GM23338 (cell line): ENCODE measurements at regions not wholly inside any gene's neighbourhood (a gene's known extent, or its start where the extent isn't known, plus 50 kb on each side); places are given as distances from the start of the nearest gene placed in this dataset.

Source experiments
- ATAC-seq: fragments of 200-7000 bp; cut with Tn5 transposase; 3 replicates; pipeline ENCODE4 v1.9.1; 2020
- DNase-seq: peaks from one replicate; pipeline ENCODE4 v3.0.0-alpha.2; 2015; ENCODE audit warnings: low spot score
- H2AFZ ChIP-seq: fragments of 200-600 bp; sonication (generic); 2 replicates; pipeline ENCODE4 v1.8.0; 2016; ENCODE audit warnings: antibody characterized with exemption, mild to moderate bottlenecking, moderate library complexity
- H3F3A ChIP-seq: fragments of 200-600 bp; sonication (generic); replicated peaks from 2 replicates; pipeline ENCODE4 v1.8.0; 2017; ENCODE audit warnings: antibody characterized with exemption, mixed run types, low read depth
- H3K27ac ChIP-seq: fragments of 200-600 bp; sonication (generic); 2 replicates; pipeline ENCODE4 v1.6.1; 2016; ENCODE audit warnings: low read depth
- H3K27me3 ChIP-seq: fragments of 200-600 bp; sonication (generic); 2 replicates; pipeline ENCODE4 v1.8.0; 2016; ENCODE audit warnings: mild to moderate bottlenecking, mixed run types, moderate library complexity; ENCODE audit not compliant: insufficient read depth
- H3K36me3 ChIP-seq: fragments of 200-600 bp; sonication (generic); 2 replicates; pipeline ENCODE4 v1.8.0; 2016; ENCODE audit warnings: mild to moderate bottlenecking; ENCODE audit not compliant: insufficient read depth
- H3K4me1 ChIP-seq: fragments of 200-600 bp; sonication (generic); 2 replicates; pipeline ENCODE4 v1.8.0; 2016; ENCODE audit warnings: mild to moderate bottlenecking, moderate library complexity; ENCODE audit not compliant: insufficient read depth
- H3K4me2 ChIP-seq: fragments of 200-600 bp; sonication (generic); 2 replicates; pipeline ENCODE4 v1.7.1; 2017; ENCODE audit warnings: mixed run types
- H3K4me3 ChIP-seq: fragments of 200-600 bp; sonication (generic); 2 replicates; pipeline ENCODE4 v1.6.1; 2016; ENCODE audit warnings: mixed run types
- H3K79me2 ChIP-seq: fragments of 200-600 bp; sonication (generic); replicated peaks from 2 replicates; pipeline ENCODE4 v1.8.0; 2017; ENCODE audit warnings: mild to moderate bottlenecking; ENCODE audit not compliant: insufficient read depth
- H3K9me2 ChIP-seq: fragments of 200-600 bp; sonication (generic); 2 replicates; pipeline ENCODE4 v1.8.0; 2017; ENCODE audit not compliant: insufficient read depth
- H4K20me1 ChIP-seq: fragments of 200-600 bp; sonication (generic); replicated peaks from 2 replicates; pipeline ENCODE4 v1.8.0; 2017; ENCODE audit warnings: mild to moderate bottlenecking; ENCODE audit not compliant: insufficient read depth
- H3K27ac Mint-ChIP-seq: 2 replicates; pipeline ENCODE4 v1.8.0; 2020; ENCODE audit warnings: inconsistent platforms, mild to moderate bottlenecking, moderate library complexity, mixed read lengths
- H3K27me3 Mint-ChIP-seq: 3 replicates; pipeline ENCODE4 v1.8.0; 2022; ENCODE audit warnings: low read depth, mild to moderate bottlenecking, moderate library complexity, mixed read lengths, inconsistent platforms; ENCODE audit not compliant: insufficient read depth, poor library complexity
- H3K36me3 Mint-ChIP-seq: 3 replicates; pipeline ENCODE4 v1.8.0; 2021; ENCODE audit warnings: low read depth, mild to moderate bottlenecking, inconsistent platforms, moderate library complexity, mixed read lengths
- H3K4me1 Mint-ChIP-seq: 3 replicates; pipeline ENCODE4 v1.8.0; 2020; ENCODE audit warnings: mild to moderate bottlenecking, inconsistent platforms, mixed read lengths
- H3K4me3 Mint-ChIP-seq: 3 replicates; pipeline ENCODE4 v1.8.0; 2021; ENCODE audit warnings: moderate library complexity, mild to moderate bottlenecking, inconsistent platforms, mixed read lengths
- H3K9me3 Mint-ChIP-seq: 3 replicates; pipeline ENCODE4 v1.8.0; 2020; ENCODE audit warnings: moderate library complexity, mild to moderate bottlenecking, inconsistent platforms, mixed read lengths
- CREB1 ChIP-seq: fragments of 250-450 bp; sonication (Bioruptor Pico); IDR thresholded peaks from 2 replicates; pipeline ENCODE4 v1.5.0; 2020; ENCODE audit warnings: low read depth, mild to moderate bottlenecking, moderate library complexity
- CTCF ChIP-seq, 2 experiments: fragments of 200-600 bp in 1 of 2; sonication (generic) in 1 of 2; conservative IDR thresholded peaks; 2 replicates each; pipeline versions ENCODE4 v1.5.1 to v1.6.1; 2016 to 2017; ENCODE audit warnings: antibody characterized with exemption in 2 of 2, low read depth in 2 of 2, mild to moderate bottlenecking in 2 of 2, moderate library complexity in 1 of 2
- ETS1 ChIP-seq: IDR thresholded peaks from 2 replicates; pipeline ENCODE4 v1.6.1; 2016; ENCODE audit warnings: antibody characterized with exemption
- EZH2phosphoT487 ChIP-seq: fragments of 200-600 bp; sonication (generic); IDR thresholded peaks from one replicate; pipeline ENCODE4 v1.8.1; 2018; ENCODE audit warnings: antibody characterized with exemption; ENCODE audit not compliant: unreplicated experiment
- NANOG ChIP-seq: IDR thresholded peaks from 2 replicates; pipeline ENCODE4 v1.6.1; 2016; ENCODE audit warnings: antibody characterized with exemption, borderline replicate concordance
- POLR2AphosphoS5 ChIP-seq: IDR thresholded peaks from 2 replicates; pipeline ENCODE4 v1.6.1; 2016; ENCODE audit warnings: antibody characterized with exemption, low read depth
- REST ChIP-seq: IDR thresholded peaks from one replicate; pipeline ENCODE4 v1.6.1; 2018; ENCODE audit warnings: antibody characterized with exemption; ENCODE audit not compliant: unreplicated experiment
- STAT1 ChIP-seq: IDR thresholded peaks from one replicate; pipeline ENCODE4 v1.6.1; 2016; ENCODE audit warnings: antibody characterized with exemption; ENCODE audit not compliant: unreplicated experiment

- TF ChIP-seq ETS1 (no peak), CREB1 (no peak)
Measured at GRCh38 chr3:176896165-176896564, 301.1 kb downstream of the TBL1XR1 start (continued).

GRCh38 chr3:176879710-176880109, 317.6 kb downstream of the TBL1XR1 start:
- Mint-ChIP-seq H3K27me3 (peaks cover 9% of the 10 kb centered on the region), H3K27ac (no peak overlapping the region), H3K9me3 (peaks cover 3% of the 10 kb centered on the region; the same call in 2 of the 3 replicates), H3K4me1 (no peaks in the 10 kb centered on the region), H3K4me3 (no peak overlapping the region), H3K36me3 (no peaks in the 10 kb centered on the region)
- Histone ChIP-seq H3K9me2 (no peaks in the 10 kb centered on the region; the same call in 1 of the 2 replicates), H3F3A (no peaks in the 10 kb centered on the region), H3K4me3 (no peak overlapping the region), H3K36me3 (no peaks in the 10 kb centered on the region), H3K27ac (no peak overlapping the region), H3K4me2 (no peak overlapping the region), H3K4me1 (no peaks in the 10 kb centered on the region), H4K20me1 (no peaks in the 10 kb centered on the region), H3K79me2 (no peaks in the 10 kb centered on the region), H3K27me3 (no peaks in the 10 kb centered on the region), H2AFZ (no peak overlapping the region)
- no peak for ATAC-seq
- no peak for DNase-seq
- no peak for TF ChIP-seq STAT1

GRCh38 chr3:176873261-176873660, 324.0 kb downstream of the TBL1XR1 start:
- peaks cover 4% of the 10 kb centered on the region for H3K4me1 Mint-ChIP-seq
- ATAC-seq: no peak
- TF ChIP-seq NANOG (no peak), EZH2phosphoT487 (no peak)

GRCh38 chr3:176872771-176873209, 324.5 kb downstream of the TBL1XR1 start:
- Histone ChIP-seq H3K4me2 (no peak overlapping the region), H2AFZ (peak overlapping the region; percentile 11; the same call in 1 of the 2 replicates), H3K4me1 (no peaks in the 10 kb centered on the region), H3K79me2 (no peaks in the 10 kb centered on the region), H3K27ac (no peak overlapping the region), H4K20me1 (no peaks in the 10 kb centered on the region), H3K9me2 (peaks cover 4% of the 10 kb centered on the region; the same call in 1 of the 2 replicates), H3K27me3 (no peaks in the 10 kb centered on the region), H3K36me3 (no peaks in the 10 kb centered on the region), H3K4me3 (no peak overlapping the region), H3F3A (no peaks in the 10 kb centered on the region)
- no peak overlapping the region for H3K27ac Mint-ChIP-seq
- peaks cover 5% of the 10 kb centered on the region for H3K27me3 Mint-ChIP-seq
- H3K36me3 Mint-ChIP-seq: peaks cover 21% of the 10 kb centered on the region
- peak; percentile 87 for DNase-seq
- peaks cover 25% of the 10 kb centered on the region for H3K9me3 Mint-ChIP-seq
- ATAC-seq: peak; percentile 98
- H3K4me3 Mint-ChIP-seq: no peak overlapping the region
- H3K4me1 Mint-ChIP-seq: peaks cover 4% of the 10 kb centered on the region
- TF ChIP-seq POLR2AphosphoS5: no peak
- TF ChIP-seq NANOG: no peak
- TF ChIP-seq REST: no peak
- peak; percentile 89 to 92 for TF ChIP-seq CTCF (conservative IDR thresholded peaks at IDR 0.05; ENCODE audit: low read depth in 2 of 2)

More at GRCh38 chr3:176873261-176873660, 324.0 kb downstream of the TBL1XR1 start:
- no peak overlapping the region for H3K4me3 ChIP-seq
- H3K79me2 ChIP-seq: no peaks in the 10 kb centered on the region
- peaks cover 1% of the 10 kb centered on the region; the same call in 1 of the 2 replicates for H3K9me2 ChIP-seq
- no peak overlapping the region for H3K4me2 ChIP-seq
- no peaks in the 10 kb centered on the region for H3K36me3 ChIP-seq
- H3K27ac ChIP-seq: no peak overlapping the region
- DNase-seq: no peak
- no peaks in the 10 kb centered on the region for H3K4me1 ChIP-seq
- peaks cover 5% of the 10 kb centered on the region for H3K27me3 Mint-ChIP-seq
- peaks cover 19% of the 10 kb centered on the region for H3K36me3 Mint-ChIP-seq
- peak overlapping the region; percentile 11; the same call in 1 of the 2 replicates for H2AFZ ChIP-seq
- H3F3A ChIP-seq: no peaks in the 10 kb centered on the region
- no peak overlapping the region for H3K27ac Mint-ChIP-seq
- no peaks in the 10 kb centered on the region for H3K27me3 ChIP-seq
- no peaks in the 10 kb centered on the region for H4K20me1 ChIP-seq
- H3K9me3 Mint-ChIP-seq: peaks cover 23% of the 10 kb centered on the region
- no peak overlapping the region for H3K4me3 Mint-ChIP-seq
